ENCODE measurements at regions not wholly inside any gene's neighbourhood (a gene's known extent, or its start where the extent isn't known, plus 50 kb on each side); places are given as distances from the start of the nearest gene placed in this dataset.

GRCh38 chr2:65944213-65944612, 490.7 kb upstream of the MEIS1 start:
- TF ChIP-seq TCF12 (IDR thresholded peaks at IDR 0.05; ENCODE audit: low read depth) (no peak), CREB1 (IDR thresholded peaks at IDR 0.05; ENCODE audit: low read depth) (no peak), NFIC (IDR thresholded peaks at IDR 0.05) (no peak), MAX (IDR thresholded peaks at IDR 0.05) (no peak), EP300 (IDR thresholded peaks at IDR 0.05; ENCODE audit: borderline replicate concordance) (no peak), TEAD4 (IDR thresholded peaks at IDR 0.05) (no peak), REST (IDR thresholded peaks at IDR 0.05; ENCODE audit: low read depth) (no peak), RAD21 (IDR thresholded peaks at IDR 0.05; ENCODE audit: low read depth) (no peak), USF1 (IDR thresholded peaks at IDR 0.05) (no peak), CEBPB (IDR thresholded peaks at IDR 0.05) (no peak), ZBTB7A (IDR thresholded peaks at IDR 0.05; ENCODE audit: low read depth) (no peak), TAF1 (IDR thresholded peaks at IDR 0.05; ENCODE audit: low read depth) (no peak), FOXM1 (IDR thresholded peaks at IDR 0.05; ENCODE audit: borderline replicate concordance, low read depth) (no peak), YY1 (IDR thresholded peaks at IDR 0.05; ENCODE audit: low read depth) (no peak)

- TF ChIP-seq FOXM1 (IDR thresholded peaks at IDR 0.05; ENCODE audit: borderline replicate concordance, low read depth) (no peak), TCF12 (IDR thresholded peaks at IDR 0.05; ENCODE audit: low read depth) (no peak), REST (IDR thresholded peaks at IDR 0.05; ENCODE audit: low read depth) (no peak), EP300 (IDR thresholded peaks at IDR 0.05; ENCODE audit: borderline replicate concordance) (no peak), TAF1 (IDR thresholded peaks at IDR 0.05; ENCODE audit: low read depth) (no peak), CEBPB (IDR thresholded peaks at IDR 0.05) (no peak)
These were observed 491.7 kb upstream of the MEIS1 start for GRCh38 chr2:65943099-65943786.

GRCh38 chr2:65940856-65941255, 494.1 kb upstream of the MEIS1 start:
- no peak for TF ChIP-seq TCF12 (IDR thresholded peaks at IDR 0.05; ENCODE audit: low read depth)
- TF ChIP-seq CEBPB (IDR thresholded peaks at IDR 0.05): no peak
- TF ChIP-seq EP300 (IDR thresholded peaks at IDR 0.05; ENCODE audit: borderline replicate concordance): no peak
- no peak for TF ChIP-seq REST (IDR thresholded peaks at IDR 0.05; ENCODE audit: low read depth)
- TF ChIP-seq YY1 (IDR thresholded peaks at IDR 0.05; ENCODE audit: low read depth): no peak
- TF ChIP-seq EGR1 (IDR thresholded peaks at IDR 0.05): no peak
- no peak for TF ChIP-seq NFIC (IDR thresholded peaks at IDR 0.05)

- no peak for TF ChIP-seq YY1 (IDR thresholded peaks at IDR 0.05; ENCODE audit: low read depth)
- TF ChIP-seq EGR1 (IDR thresholded peaks at IDR 0.05): no peak
- TF ChIP-seq ZBTB7A (IDR thresholded peaks at IDR 0.05; ENCODE audit: low read depth): no peak
- TF ChIP-seq FOXM1 (IDR thresholded peaks at IDR 0.05; ENCODE audit: borderline replicate concordance, low read depth): no peak
- TF ChIP-seq NFIC (IDR thresholded peaks at IDR 0.05): no peak
These were observed 495.2 kb upstream of the MEIS1 start for GRCh38 chr2:65939687-65940086.

- peak; percentile 31; the same call in 1 of the 2 replicates for TF ChIP-seq TEAD4 (IDR thresholded peaks at IDR 0.05)
- TF ChIP-seq CREB1 (IDR thresholded peaks at IDR 0.05; ENCODE audit: low read depth): no peak
These were observed 497.4 kb upstream of the MEIS1 start for GRCh38 chr2:65937379-65938160.
